ENCODE measurements at regions not wholly inside any gene's neighbourhood (a gene's known extent, or its start where the extent isn't known, plus 50 kb on each side); places are given as distances from the start of the nearest gene placed in this dataset.

DNA sequence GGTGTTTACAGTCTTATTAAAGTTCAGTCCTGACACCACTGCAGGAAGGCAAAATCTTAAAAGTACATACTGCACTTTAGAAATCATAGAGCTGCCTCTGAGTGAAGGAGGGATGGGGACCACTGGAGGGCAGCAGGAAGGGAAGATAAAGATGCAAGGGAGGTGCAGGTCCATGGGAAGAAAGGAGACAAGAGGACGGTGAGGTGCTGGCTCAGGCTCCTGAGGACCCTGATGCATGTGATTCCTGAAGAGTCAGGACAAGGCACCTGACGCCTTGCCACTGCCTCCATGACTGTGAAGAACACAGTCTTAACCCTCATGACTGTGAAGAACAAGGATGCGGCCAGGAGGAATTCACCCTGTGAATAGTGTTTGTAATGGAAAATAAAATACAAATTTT lies 116.2 kb upstream of the NPAS2 start:
- H3K9me2 ChIP-seq (replicated peaks; ENCODE audit: insufficient read depth) = no peaks in the 10 kb centered on the region
- no peaks in the 10 kb centered on the region for H4K20me1 ChIP-seq (ENCODE audit: insufficient read depth, poor library complexity, severe bottlenecking)
- no peaks in the 10 kb centered on the region for H3K79me2 ChIP-seq
- no peak overlapping the region for H3K4me2 ChIP-seq
- H3K9me3 ChIP-seq (ENCODE audit: low read depth) = no peaks in the 10 kb centered on the region
- no peak for DNase-seq (ENCODE audit: low spot score)
- no peak for TF ChIP-seq EZH2 (IDR thresholded peaks at IDR 0.05; ENCODE audit: borderline replicate concordance)
- no peak for TF ChIP-seq CTCF (IDR thresholded peaks at IDR 0.05; ENCODE audit: poor library complexity)
- TF ChIP-seq EZH2phosphoT487 (IDR thresholded peaks at IDR 0.05; ENCODE audit: low read depth, severe bottlenecking, unreplicated experiment) = no peak
- no peaks in the 10 kb centered on the region for H3K27me3 ChIP-seq
- no peak overlapping the region for H2AFZ ChIP-seq
- H3K36me3 ChIP-seq (replicated peaks; ENCODE audit: insufficient read depth, low read depth) = no peaks in the 10 kb centered on the region
- H3K4me3 ChIP-seq = no peak overlapping the region
- H3K27ac ChIP-seq = no peak overlapping the region
- H3K4me1 ChIP-seq (ENCODE audit: insufficient read depth) = no peaks in the 10 kb centered on the region
- WGBS (ENCODE audit: low lambda C conversion rate, missing lambda C conversion rate) = 71% methylated on average over 3 of the region's 3 CpGs

- H3K36me3 ChIP-seq (replicated peaks; ENCODE audit: insufficient read depth, low read depth) = no peaks in the 10 kb centered on the region
- no peaks in the 10 kb centered on the region for H3K27me3 ChIP-seq
- DNase-seq (ENCODE audit: low spot score) = no peak
- no peak overlapping the region for H3K4me2 ChIP-seq
- no peak for TF ChIP-seq EZH2 (IDR thresholded peaks at IDR 0.05; ENCODE audit: borderline replicate concordance)
- TF ChIP-seq EZH2phosphoT487 (IDR thresholded peaks at IDR 0.05; ENCODE audit: low read depth, severe bottlenecking, unreplicated experiment) = no peak
- TF ChIP-seq CTCF (IDR thresholded peaks at IDR 0.05; ENCODE audit: poor library complexity) = no peak
- no peaks in the 10 kb centered on the region for H3K4me1 ChIP-seq (ENCODE audit: insufficient read depth)
- no peaks in the 10 kb centered on the region for H3K79me2 ChIP-seq
- H3K27ac ChIP-seq = no peak overlapping the region
- 92% methylated on average over 7 of the region's 7 CpGs for WGBS (ENCODE audit: low lambda C conversion rate, missing lambda C conversion rate)
- no peaks in the 10 kb centered on the region for H3K9me2 ChIP-seq (replicated peaks; ENCODE audit: insufficient read depth)
- H2AFZ ChIP-seq = no peak overlapping the region
- no peaks in the 10 kb centered on the region for H3K9me3 ChIP-seq (ENCODE audit: low read depth)
- H3K4me3 ChIP-seq = no peak overlapping the region
- H4K20me1 ChIP-seq (ENCODE audit: insufficient read depth, poor library complexity, severe bottlenecking) = no peaks in the 10 kb centered on the region
Observed at GRCh38 chr2:100704156-100704555, 115.8 kb upstream of the NPAS2 start.

DNA sequence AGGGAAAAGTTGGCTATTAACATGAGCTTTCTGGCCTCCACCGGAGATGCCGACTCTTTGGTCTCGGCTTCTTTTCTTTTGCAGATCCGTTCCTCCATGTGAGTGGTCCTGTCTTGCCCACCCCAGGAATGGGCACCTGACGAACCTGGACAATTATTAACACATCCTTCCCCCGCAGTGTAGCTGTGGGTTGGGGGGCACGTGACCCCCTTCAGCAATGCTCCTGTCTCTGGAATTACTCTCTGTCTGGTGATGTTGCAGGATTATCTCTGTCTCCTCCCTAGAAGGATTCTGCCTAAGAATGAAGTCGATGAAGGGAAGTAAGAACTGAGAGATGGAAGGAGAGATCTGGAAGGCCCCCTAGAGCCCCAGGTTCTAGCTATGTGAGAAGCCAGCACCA lies 115.2 kb upstream of the NPAS2 start:
- no peak for DNase-seq (ENCODE audit: low spot score)
- Histone ChIP-seq H3K27ac (no peak overlapping the region), H2AFZ (no peak overlapping the region), H3K4me1 (ENCODE audit: insufficient read depth) (no peaks in the 10 kb centered on the region), H3K9me3 (ENCODE audit: low read depth) (no peaks in the 10 kb centered on the region), H3K4me2 (no peak overlapping the region), H3K4me3 (no peak overlapping the region), H3K79me2 (no peaks in the 10 kb centered on the region), H3K36me3 (replicated peaks; ENCODE audit: insufficient read depth, low read depth) (no peaks in the 10 kb centered on the region), H4K20me1 (ENCODE audit: insufficient read depth, poor library complexity, severe bottlenecking) (no peaks in the 10 kb centered on the region), H3K27me3 (no peaks in the 10 kb centered on the region), H3K9me2 (replicated peaks; ENCODE audit: insufficient read depth) (no peaks in the 10 kb centered on the region)
- TF ChIP-seq EZH2 (IDR thresholded peaks at IDR 0.05; ENCODE audit: borderline replicate concordance) (no peak), EZH2phosphoT487 (IDR thresholded peaks at IDR 0.05; ENCODE audit: low read depth, severe bottlenecking, unreplicated experiment) (no peak), CTCF (IDR thresholded peaks at IDR 0.05; ENCODE audit: poor library complexity) (no peak)
- 89% methylated on average over 8 of the region's 8 CpGs for WGBS (ENCODE audit: low lambda C conversion rate, missing lambda C conversion rate)
